ENCODE measurements at regions not wholly inside any gene's neighbourhood (a gene's known extent, or its start where the extent isn't known, plus 50 kb on each side); places are given as distances from the start of the nearest gene placed in this dataset.

GRCh38 chr18:51433881-51434280 is 236.4 kb upstream of the MEX3C start:
- H3K36me3 ChIP-seq: no peaks in the 10 kb centered on the region
- DNase-seq: no peak
- no peaks in the 10 kb centered on the region for H3K9me3 ChIP-seq
- no peaks in the 10 kb centered on the region for H3K27me3 ChIP-seq
- intact Hi-C loops (cut with DNase I): no loop called here
- no peaks in the 10 kb centered on the region for H3K4me1 ChIP-seq (ENCODE audit: insufficient read depth)
- H3K27ac ChIP-seq: no peak overlapping the region
- no peak overlapping the region for H3K4me3 ChIP-seq
- 65 to 83% (median 73%) methylated on average over 3 of the region's 3 CpGs for WGBS, 3 donors
- TF ChIP-seq POLR2A (IDR thresholded peaks at IDR 0.05) (no peak), CTCF (IDR thresholded peaks at IDR 0.05) (no peak), EP300 (IDR thresholded peaks at IDR 0.05) (no peak)

- Histone ChIP-seq H3K36me3 (no peaks in the 10 kb centered on the region), H3K4me3 (no peak overlapping the region), H3K9me3 (no peaks in the 10 kb centered on the region), H3K4me1 (ENCODE audit: insufficient read depth) (no peaks in the 10 kb centered on the region), H3K27ac (no peak overlapping the region), H3K27me3 (no peaks in the 10 kb centered on the region)
- no peak for DNase-seq
- intact Hi-C loops (cut with DNase I): no loop called here
- TF ChIP-seq POLR2A (IDR thresholded peaks at IDR 0.05) (no peak), CTCF (IDR thresholded peaks at IDR 0.05) (no peak)
- 21 to 25% (median 23%) methylated on average over 13 of the region's 13 CpGs for WGBS, 3 donors
These were observed 240.1 kb upstream of the MEX3C start for GRCh38 chr18:51437280-51438271.

- TF ChIP-seq EP300 (IDR thresholded peaks at IDR 0.05) (no peak), POLR2A (IDR thresholded peaks at IDR 0.05) (no peak), CTCF (IDR thresholded peaks at IDR 0.05) (no peak)
- Histone ChIP-seq H3K27me3 (no peaks in the 10 kb centered on the region), H3K4me3 (no peak overlapping the region), H3K36me3 (no peaks in the 10 kb centered on the region), H3K9me3 (no peaks in the 10 kb centered on the region), H3K27ac (no peak overlapping the region), H3K4me1 (ENCODE audit: insufficient read depth) (no peaks in the 10 kb centered on the region)
- DNase-seq: no peak
- intact Hi-C loops (cut with DNase I): no loop called here
These were observed 241.4 kb upstream of the MEX3C start for GRCh38 chr18:51438797-51439350.

GRCh38 chr18:51442012-51442411 is 244.5 kb upstream of the MEX3C start:
- Histone ChIP-seq H3K27ac (no peak overlapping the region), H3K4me3 (no peak overlapping the region), H3K4me1 (ENCODE audit: insufficient read depth) (no peaks in the 10 kb centered on the region), H3K9me3 (no peaks in the 10 kb centered on the region), H3K36me3 (no peaks in the 10 kb centered on the region), H3K27me3 (no peaks in the 10 kb centered on the region)
- no peak for TF ChIP-seq CTCF (IDR thresholded peaks at IDR 0.05)
- TF ChIP-seq POLR2A (IDR thresholded peaks at IDR 0.05): no peak
- TF ChIP-seq EP300 (IDR thresholded peaks at IDR 0.05): no peak
- DNase-seq: no peak
- intact Hi-C loops (cut with DNase I): no loop called here

Measured in ovary (tissue), 7 donors.